ENCODE measurements at regions not wholly inside any gene's neighbourhood (a gene's known extent, or its start where the extent isn't known, plus 50 kb on each side); places are given as distances from the start of the nearest gene placed in this dataset.
A peak's percentile ranks its signal among the peaks of the same experiment; 100 is the strongest.
"Not testable (repeated sequence)": the region's sequence is repeated elsewhere in the genome, so short reads cannot be mapped to it uniquely, and the experiment has no call there.

- Histone ChIP-seq H3K36me3 (replicated peaks in 1 of 2; ENCODE audit: control insufficient read depth in 1 of 2, insufficient read depth in 2 of 2, low read length in 2 of 2) (no peaks in the 10 kb centered on the region), H2AFZ (ENCODE audit: insufficient read depth, low read depth, low read length, poor library complexity, severe bottlenecking) (no peak overlapping the region), H3K27ac (ENCODE audit: low read depth in 1 of 2, low read length in 2 of 2) (peak overlapping the region in 1 of 2 donors; percentile 40), H3K9me3 (replicated peaks in 1 of 2; ENCODE audit: control insufficient read depth in 1 of 2, insufficient read depth in 1 of 2, low read length in 2 of 2) (no peaks in the 10 kb centered on the region), H3K79me2 (ENCODE audit: insufficient read depth, low read length) (no peaks in the 10 kb centered on the region), H3K4me3 (replicated peaks in 1 of 3; ENCODE audit: low read depth in 2 of 3, low read length in 3 of 3) (peak overlapping the region in 1 of 3 experiments; percentile 19), H3K4me1 (ENCODE audit: control insufficient read depth in 1 of 2, insufficient read depth in 2 of 2, low read length in 2 of 2) (peaks cover 4 to 6% of the 10 kb centered on the region in 2 donors), H3K4me2 (replicated peaks; ENCODE audit: extremely low read depth, low read length, poor library complexity, severe bottlenecking) (peak overlapping the region; percentile 32), H3K9ac (ENCODE audit: insufficient read depth, low read length, poor library complexity, severe bottlenecking) (no peak overlapping the region), H4K20me1 (ENCODE audit: insufficient read depth, low read length) (no peaks in the 10 kb centered on the region), H3K27me3 (ENCODE audit: control insufficient read depth in 2 of 2, insufficient read depth in 2 of 2, low read length in 2 of 2) (no peaks in the 10 kb centered on the region)
- Mint-ChIP-seq H3K4me3 (peak overlapping the region in 1 of 2 donors; percentile 48), H3K4me1 (peaks cover 16% of the 10 kb centered on the region), H3K27ac (peak overlapping the region in 2 of 7 donors; percentile 62 to 79), H3K27me3 (ENCODE audit: low read depth in 3 of 3) (no peaks in the 10 kb centered on the region), H3K9me3 (peaks cover 0 to 7% (median 4%) of the 10 kb centered on the region in 7 donors), H3K36me3 (no peaks in the 10 kb centered on the region)
- WGBS (ENCODE audit: insufficient coverage), result no CpG with 5 or more reads among the region's 1 CpG
- DNase-seq, result peak; percentile 8 to 54 (median 26)
- TF ChIP-seq, protein P1, sequence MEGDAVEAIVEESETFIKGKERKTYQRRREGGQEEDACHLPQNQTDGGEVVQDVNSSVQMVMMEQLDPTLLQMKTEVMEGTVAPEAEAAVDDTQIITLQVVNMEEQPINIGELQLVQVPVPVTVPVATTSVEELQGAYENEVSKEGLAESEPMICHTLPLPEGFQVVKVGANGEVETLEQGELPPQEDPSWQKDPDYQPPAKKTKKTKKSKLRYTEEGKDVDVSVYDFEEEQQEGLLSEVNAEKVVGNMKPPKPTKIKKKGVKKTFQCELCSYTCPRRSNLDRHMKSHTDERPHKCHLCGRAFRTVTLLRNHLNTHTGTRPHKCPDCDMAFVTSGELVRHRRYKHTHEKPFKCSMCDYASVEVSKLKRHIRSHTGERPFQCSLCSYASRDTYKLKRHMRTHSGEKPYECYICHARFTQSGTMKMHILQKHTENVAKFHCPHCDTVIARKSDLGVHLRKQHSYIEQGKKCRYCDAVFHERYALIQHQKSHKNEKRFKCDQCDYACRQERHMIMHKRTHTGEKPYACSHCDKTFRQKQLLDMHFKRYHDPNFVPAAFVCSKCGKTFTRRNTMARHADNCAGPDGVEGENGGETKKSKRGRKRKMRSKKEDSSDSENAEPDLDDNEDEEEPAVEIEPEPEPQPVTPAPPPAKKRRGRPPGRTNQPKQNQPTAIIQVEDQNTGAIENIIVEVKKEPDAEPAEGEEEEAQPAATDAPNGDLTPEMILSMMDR (IDR thresholded peaks at IDR 0.05), result no peak
- intact Hi-C loops (cut with micrococcal nuclease), result no loop called here
These were observed 585.3 kb upstream of the MAN1A1 start for GRCh38 chr6:119934816-119935215.

DNA sequence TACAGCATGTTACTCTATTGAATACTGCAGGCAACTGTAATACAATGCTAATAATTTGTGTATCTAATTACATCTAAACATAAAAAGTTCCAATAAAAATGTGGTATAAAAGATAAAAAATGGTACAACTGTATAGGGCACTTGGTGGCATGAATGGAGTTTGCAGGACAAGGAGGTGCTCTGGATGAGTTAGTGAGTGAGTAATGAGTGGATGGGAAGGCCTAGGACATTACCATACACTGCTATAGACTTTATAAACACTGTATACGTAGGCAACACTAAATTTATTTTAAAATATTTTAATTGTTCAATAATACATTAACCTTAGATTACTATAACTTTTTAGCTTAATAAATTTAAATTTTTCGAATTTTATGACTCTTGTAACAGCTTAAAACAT, 579.6 kb upstream of the MAN1A1 start:
- H3K4me1 Mint-ChIP-seq, result no peaks in the 10 kb centered on the region
- Histone ChIP-seq H3K9me3 (replicated peaks in 1 of 2; ENCODE audit: control insufficient read depth in 1 of 2, insufficient read depth in 1 of 2, low read length in 2 of 2) (peaks cover 13 to 19% of the 10 kb centered on the region in 2 donors), H2AFZ (ENCODE audit: insufficient read depth, low read depth, low read length, poor library complexity, severe bottlenecking) (no peak overlapping the region), H3K4me1 (ENCODE audit: control insufficient read depth in 1 of 2, insufficient read depth in 2 of 2, low read length in 2 of 2) (no peaks in the 10 kb centered on the region), H4K20me1 (ENCODE audit: insufficient read depth, low read length) (no peaks in the 10 kb centered on the region), H3K79me2 (ENCODE audit: insufficient read depth, low read length) (no peaks in the 10 kb centered on the region), H3K4me3 (replicated peaks in 1 of 3; ENCODE audit: low read depth in 2 of 3, low read length in 3 of 3) (no peak overlapping the region), H3K27ac (ENCODE audit: low read depth in 1 of 2, low read length in 2 of 2) (no peak overlapping the region), H3K9ac (ENCODE audit: insufficient read depth, low read length, poor library complexity, severe bottlenecking) (no peak overlapping the region), H3K27me3 (ENCODE audit: control insufficient read depth in 2 of 2, insufficient read depth in 2 of 2, low read length in 2 of 2) (no peaks in the 10 kb centered on the region), H3K36me3 (replicated peaks in 1 of 2; ENCODE audit: control insufficient read depth in 1 of 2, insufficient read depth in 2 of 2, low read length in 2 of 2) (no peaks in the 10 kb centered on the region), H3K4me2 (replicated peaks; ENCODE audit: extremely low read depth, low read length, poor library complexity, severe bottlenecking) (no peak overlapping the region)
- peaks cover 0 to 1% (median 0%) of the 10 kb centered on the region in 3 donors for H3K27me3 Mint-ChIP-seq (ENCODE audit: low read depth in 3 of 3)
- peaks cover 16 to 26% (median 19%) of the 10 kb centered on the region in 7 donors for H3K9me3 Mint-ChIP-seq
- TF ChIP-seq, protein P1 (IDR thresholded peaks at IDR 0.05), result no peak
- no peak for DNase-seq
- WGBS (ENCODE audit: insufficient coverage), result no CpG with 5 or more reads among the region's 2 CpGs
- no peak overlapping the region for H3K4me3 Mint-ChIP-seq
- no peaks in the 10 kb centered on the region for H3K36me3 Mint-ChIP-seq
- intact Hi-C loops (cut with micrococcal nuclease), result no loop called here
- H3K27ac Mint-ChIP-seq, result no peak overlapping the region

GRCh38 chr6:119924888-119925287, 575.3 kb upstream of the MAN1A1 start:
- H3K4me3 Mint-ChIP-seq; H3K4me2 ChIP-seq (replicated peaks; ENCODE audit: extremely low read depth, low read length, poor library complexity, severe bottlenecking); H4K20me1 ChIP-seq (ENCODE audit: insufficient read depth, low read length); H3K27me3 Mint-ChIP-seq (ENCODE audit: low read depth in 3 of 3); H3K36me3 Mint-ChIP-seq; H3K27me3 ChIP-seq (ENCODE audit: control insufficient read depth in 2 of 2, insufficient read depth in 2 of 2, low read length in 2 of 2); H2AFZ ChIP-seq (ENCODE audit: insufficient read depth, low read depth, low read length, poor library complexity, severe bottlenecking); H3K9ac ChIP-seq (ENCODE audit: insufficient read depth, low read length, poor library complexity, severe bottlenecking); DNase-seq; H3K4me1 Mint-ChIP-seq; H3K4me1 ChIP-seq (ENCODE audit: control insufficient read depth in 1 of 2, insufficient read depth in 2 of 2, low read length in 2 of 2); H3K79me2 ChIP-seq (ENCODE audit: insufficient read depth, low read length); H3K27ac Mint-ChIP-seq; H3K4me3 ChIP-seq (replicated peaks in 1 of 3; ENCODE audit: low read depth in 2 of 3, low read length in 3 of 3); H3K36me3 ChIP-seq (replicated peaks in 1 of 2; ENCODE audit: control insufficient read depth in 1 of 2, insufficient read depth in 2 of 2, low read length in 2 of 2); H3K27ac ChIP-seq (ENCODE audit: low read depth in 1 of 2, low read length in 2 of 2); intact Hi-C loops (cut with micrococcal nuclease): not testable (repeated sequence)
- H3K9me3 Mint-ChIP-seq, result peaks cover 32 to 51% (median 42%) of the 10 kb centered on the region in 7 donors
- no CpG with 5 or more reads among the region's 3 CpGs for WGBS (ENCODE audit: insufficient coverage)
- H3K9me3 ChIP-seq (replicated peaks in 1 of 2; ENCODE audit: control insufficient read depth in 1 of 2, insufficient read depth in 1 of 2, low read length in 2 of 2), result peaks cover 23 to 38% of the 10 kb centered on the region in 2 donors
